HEK293T (cell line): ENCODE measurements at regions not wholly inside any gene's neighbourhood (a gene's known extent, or its start where the extent isn't known, plus 50 kb on each side); places are given as distances from the start of the nearest gene placed in this dataset.

Source experiments
- CTCF ChIA-PET: fragments of 350-600 bp; formaldehyde crosslinking; extraction: SDS; loops from one replicate; lab custom pipeline; 2021; ENCODE audit warnings: antibody characterized with exemption, inconsistent platforms; lab: Yijun Ruan, JAX
- POLR2A ChIA-PET: fragments of 350-600 bp; formaldehyde crosslinking; extraction: SDS; loops from one replicate; lab custom pipeline; 2020; ENCODE audit warnings: antibody characterized with exemption, inconsistent platforms; lab: Yijun Ruan, JAX
- DNase-seq: peaks from one replicate; pipeline ENCODE4 v3.0.0; 2012; ENCODE audit warnings: mixed read lengths; ENCODE audit errors: extremely low spot score
- ARNT ChIP-seq: fragments of 450-650 bp; IDR thresholded peaks from 2 replicates; pipeline ENCODE4 v1.6.1; 2017; ENCODE audit warnings: mild to moderate bottlenecking
- BHLHE40 ChIP-seq: fragments of 450-650 bp; IDR thresholded peaks from 2 replicates; pipeline ENCODE4 v1.6.1; 2016; ENCODE audit warnings: mild to moderate bottlenecking, moderate library complexity, borderline replicate concordance
- CTBP1 ChIP-seq: fragments of 450-650 bp; IDR thresholded peaks from 2 replicates; pipeline ENCODE4 v1.6.1; 2016; ENCODE audit warnings: borderline replicate concordance
- ELF4 ChIP-seq: fragments of 450-650 bp; IDR thresholded peaks from 2 replicates; pipeline ENCODE4 v1.6.1; 2017; ENCODE audit warnings: antibody characterized with exemption
- FOXA1 ChIP-seq: fragments of 450-650 bp; IDR thresholded peaks from 2 replicates; pipeline ENCODE4 v1.6.1; 2016; ENCODE audit warnings: mild to moderate bottlenecking
- FOXK2 ChIP-seq: fragments of 450-650 bp; IDR thresholded peaks from 2 replicates; pipeline ENCODE4 v1.6.1; 2016; ENCODE audit warnings: mild to moderate bottlenecking
- FOXM1 ChIP-seq: fragments of 450-650 bp; IDR thresholded peaks from 2 replicates; pipeline ENCODE4 v1.6.1; 2017; ENCODE audit warnings: mild to moderate bottlenecking, borderline replicate concordance
- HDGF ChIP-seq: fragments of 450-650 bp; IDR thresholded peaks from 2 replicates; pipeline ENCODE4 v1.6.1; 2017; ENCODE audit warnings: antibody characterized with exemption, borderline replicate concordance
- L3MBTL2 ChIP-seq: fragments of 450-650 bp; conservative IDR thresholded peaks from 2 replicates; pipeline ENCODE4 v1.6.1; 2016; ENCODE audit warnings: mild to moderate bottlenecking
- LEF1 ChIP-seq: fragments of 450-650 bp; IDR thresholded peaks from 2 replicates; pipeline ENCODE4 v1.6.1; 2017; ENCODE audit warnings: mild to moderate bottlenecking, borderline replicate concordance
- NFRKB ChIP-seq: fragments of 450-650 bp; IDR thresholded peaks from 2 replicates; pipeline ENCODE4 v1.6.1; 2016; ENCODE audit warnings: mild to moderate bottlenecking, moderate library complexity
- SP1 ChIP-seq: fragments of 450-650 bp; IDR thresholded peaks from 2 replicates; pipeline ENCODE4 v1.6.1; 2017
- SUZ12 ChIP-seq: fragments of 450-650 bp; IDR thresholded peaks from 2 replicates; pipeline ENCODE4 v1.6.1; 2016; ENCODE audit warnings: mild to moderate bottlenecking
- TARDBP ChIP-seq: fragments of 450-650 bp; IDR thresholded peaks from 2 replicates; pipeline ENCODE4 v1.6.1; 2016
- ZNF384 ChIP-seq: fragments of 450-650 bp; IDR thresholded peaks from 2 replicates; pipeline ENCODE4 v1.6.1; 2016
- TF ChIP-seq, protein P1 (sequence below): fragments of 450-650 bp; IDR thresholded peaks from 2 replicates; pipeline ENCODE4 v1.6.1; 2016

DNA sequence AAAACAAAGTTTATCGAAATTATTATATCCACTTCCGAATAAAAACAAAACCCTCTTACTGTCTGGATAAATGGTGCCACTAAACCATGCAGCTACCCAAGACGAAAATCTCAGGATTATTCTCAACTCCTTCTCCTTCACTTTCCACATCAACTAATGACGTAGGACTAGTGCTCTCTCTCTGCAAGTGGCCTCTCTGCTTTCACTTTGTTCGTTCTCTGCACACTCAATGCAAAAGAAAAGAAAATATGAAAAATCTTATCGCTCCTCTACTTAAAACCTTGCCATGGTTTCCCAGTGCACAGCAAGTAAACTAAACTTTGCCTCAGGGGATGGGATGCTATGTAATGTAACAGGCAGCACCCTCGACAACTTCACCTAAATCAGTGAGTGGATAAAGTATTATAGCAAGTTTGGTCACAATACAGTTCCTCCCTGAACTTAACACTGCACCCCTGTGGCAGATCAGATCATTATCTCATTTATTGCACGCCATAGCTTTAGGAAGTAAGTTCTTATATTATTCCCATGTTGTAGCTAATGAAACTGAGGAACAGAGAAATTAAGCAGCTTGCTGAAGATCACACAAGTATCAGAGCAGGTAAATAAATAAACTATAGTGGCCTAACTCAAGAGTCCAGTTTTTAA, 262.7 kb upstream of the GADL1 start:
- POLR2A ChIA-PET: no interaction called here
- CTCF ChIA-PET: no interaction called here
- no peak for DNase-seq
- TF ChIP-seq FOXA1 (no peak), ARNT (no peak)

DNA sequence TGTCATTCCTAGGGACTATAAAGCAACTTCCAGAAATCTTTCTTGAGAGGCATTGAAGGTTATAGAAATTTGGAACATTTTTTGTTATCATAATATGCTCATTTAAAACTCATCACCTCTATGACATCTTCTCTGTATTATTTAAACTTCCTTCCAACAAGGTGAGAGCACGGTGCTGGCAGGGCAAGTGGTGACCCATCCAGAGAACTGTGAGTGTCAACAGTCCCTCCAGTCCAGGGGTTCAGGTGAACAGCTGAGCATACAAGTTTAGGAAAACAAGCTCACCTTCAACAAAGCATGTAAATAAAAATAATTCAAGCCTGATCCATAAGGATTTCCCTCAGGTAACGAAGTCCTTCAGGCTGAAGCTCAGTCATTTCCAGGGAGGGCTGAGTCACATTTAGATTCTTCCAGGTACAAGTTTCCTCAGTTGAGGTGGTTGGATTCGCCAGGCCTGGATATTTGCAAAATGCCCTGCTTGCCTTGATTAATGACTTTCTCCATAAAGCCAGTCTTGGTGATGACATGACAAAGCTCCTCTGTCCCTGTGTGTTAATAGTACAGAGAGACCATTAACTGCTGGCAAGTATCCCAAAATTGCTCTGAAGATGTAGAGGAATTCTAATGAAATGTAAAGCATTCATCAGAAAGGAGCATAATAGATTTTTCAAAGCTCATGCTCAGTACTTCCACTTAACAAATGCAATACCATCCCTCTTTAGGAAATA, 263.6 kb upstream of the GADL1 start:
- TF ChIP-seq HDGF: no peak
- no peak for TF ChIP-seq FOXM1
- TF ChIP-seq SUZ12: no peak
- no peak for TF ChIP-seq NFRKB
- TF ChIP-seq, protein P1, sequence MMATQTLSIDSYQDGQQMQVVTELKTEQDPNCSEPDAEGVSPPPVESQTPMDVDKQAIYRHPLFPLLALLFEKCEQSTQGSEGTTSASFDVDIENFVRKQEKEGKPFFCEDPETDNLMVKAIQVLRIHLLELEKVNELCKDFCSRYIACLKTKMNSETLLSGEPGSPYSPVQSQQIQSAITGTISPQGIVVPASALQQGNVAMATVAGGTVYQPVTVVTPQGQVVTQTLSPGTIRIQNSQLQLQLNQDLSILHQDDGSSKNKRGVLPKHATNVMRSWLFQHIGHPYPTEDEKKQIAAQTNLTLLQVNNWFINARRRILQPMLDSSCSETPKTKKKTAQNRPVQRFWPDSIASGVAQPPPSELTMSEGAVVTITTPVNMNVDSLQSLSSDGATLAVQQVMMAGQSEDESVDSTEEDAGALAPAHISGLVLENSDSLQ: no peak
- no peak for TF ChIP-seq SP1
- TF ChIP-seq FOXK2: no peak
- no peak for TF ChIP-seq ZNF384
- TF ChIP-seq TARDBP: no peak
- no peak for TF ChIP-seq FOXA1
- no peak for TF ChIP-seq BHLHE40
- no peak for TF ChIP-seq ELF4
- TF ChIP-seq CTBP1: no peak
- no peak for TF ChIP-seq LEF1
- TF ChIP-seq L3MBTL2: no peak
- TF ChIP-seq ARNT: no peak
- no peak for DNase-seq
- ChIA-PET POLR2A (no interaction called here), CTCF (no interaction called here)

DNA sequence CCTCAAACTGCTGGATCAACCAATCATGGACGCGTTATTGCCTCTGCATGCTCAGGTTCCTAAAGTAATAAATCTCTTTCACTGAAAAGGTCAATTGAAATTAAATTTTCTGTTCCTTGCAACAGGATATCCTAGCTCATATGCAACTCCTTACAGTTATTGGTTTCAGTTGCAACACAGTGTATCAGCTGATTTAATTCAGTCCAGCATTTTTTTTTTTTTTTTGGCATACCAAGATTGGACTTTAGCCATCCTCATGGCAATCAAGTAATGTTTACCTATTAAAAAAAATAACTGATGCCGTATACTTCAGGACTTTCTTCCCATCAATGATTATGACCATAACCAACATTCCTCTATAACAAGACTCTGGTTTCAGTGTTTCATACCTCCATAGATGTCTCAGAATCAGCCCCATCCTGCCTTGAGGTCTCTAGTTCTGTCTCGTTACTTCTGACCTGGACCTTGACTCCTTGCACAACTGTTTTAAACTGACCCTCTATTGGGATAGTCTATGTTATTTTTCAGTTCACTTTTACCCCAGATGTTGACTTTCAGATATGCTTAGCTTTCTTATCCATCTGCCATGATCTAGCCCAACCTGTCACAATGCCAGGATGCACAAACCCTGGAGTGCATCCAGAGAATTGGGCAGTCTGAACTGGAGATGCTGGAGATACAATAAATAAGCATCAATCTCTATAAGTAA, 265.0 kb upstream of the GADL1 start:
- TF ChIP-seq ARNT (no peak), HDGF (no peak), BHLHE40 (no peak), SUZ12 (no peak), FOXM1 (no peak), ELF4 (no peak)
- TF ChIP-seq, protein P1: no peak
- DNase-seq: no peak
- ChIA-PET POLR2A (no interaction called here), CTCF (no interaction called here)

DNA sequence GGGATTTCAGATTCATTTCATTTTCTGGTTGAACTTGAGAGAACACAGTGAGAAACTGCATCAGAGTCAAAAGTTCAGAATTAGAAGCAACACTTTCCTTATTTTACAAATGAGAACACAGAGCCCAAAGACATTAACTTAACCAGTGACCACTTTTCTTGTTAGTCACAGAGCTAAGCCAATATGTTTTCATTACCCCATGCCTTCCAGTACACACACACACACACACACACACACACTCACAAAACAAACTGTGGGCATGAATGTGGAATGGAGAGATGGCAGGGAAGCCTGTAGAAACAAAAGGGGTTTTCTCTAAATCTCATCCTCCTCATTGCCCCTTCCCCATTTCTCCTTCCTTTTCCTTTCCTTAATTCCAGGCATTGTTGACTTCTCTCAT, 267.4 kb upstream of the GADL1 start:
- CTCF ChIA-PET: no interaction called here
- DNase-seq: no peak
- POLR2A ChIA-PET: no interaction called here
- no peak for TF ChIP-seq HDGF

DNA sequence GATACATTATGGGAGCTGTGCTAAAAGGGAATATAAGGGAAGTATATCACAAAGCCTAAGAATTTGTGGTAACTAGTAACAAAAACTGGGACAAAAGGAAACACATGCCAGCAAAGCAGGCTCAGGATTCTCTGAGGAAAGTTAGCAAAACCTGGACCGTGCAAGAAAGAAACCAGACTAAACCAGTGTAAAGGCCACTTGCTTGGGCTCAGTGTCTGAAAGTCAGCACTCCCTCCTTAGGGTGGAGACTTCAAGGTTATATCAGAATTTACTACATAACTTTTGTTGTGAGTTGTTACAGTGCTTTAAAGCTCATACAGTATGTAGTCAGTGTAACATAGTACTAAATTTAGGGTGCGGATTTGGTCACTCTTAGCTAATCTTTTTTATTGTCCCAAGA, 269.9 kb upstream of the GADL1 start:
- POLR2A ChIA-PET: no interaction called here
- CTCF ChIA-PET: no interaction called here
- TF ChIP-seq TARDBP (no peak), ELF4 (no peak), SUZ12 (no peak), LEF1 (no peak), HDGF (no peak), BHLHE40 (no peak), CTBP1 (no peak), NFRKB (no peak), ZNF384 (no peak), FOXA1 (no peak), FOXM1 (no peak), SP1 (no peak), ARNT (no peak), L3MBTL2 (no peak), FOXK2 (no peak)
- TF ChIP-seq, protein P1: no peak
- no peak for DNase-seq

DNA sequence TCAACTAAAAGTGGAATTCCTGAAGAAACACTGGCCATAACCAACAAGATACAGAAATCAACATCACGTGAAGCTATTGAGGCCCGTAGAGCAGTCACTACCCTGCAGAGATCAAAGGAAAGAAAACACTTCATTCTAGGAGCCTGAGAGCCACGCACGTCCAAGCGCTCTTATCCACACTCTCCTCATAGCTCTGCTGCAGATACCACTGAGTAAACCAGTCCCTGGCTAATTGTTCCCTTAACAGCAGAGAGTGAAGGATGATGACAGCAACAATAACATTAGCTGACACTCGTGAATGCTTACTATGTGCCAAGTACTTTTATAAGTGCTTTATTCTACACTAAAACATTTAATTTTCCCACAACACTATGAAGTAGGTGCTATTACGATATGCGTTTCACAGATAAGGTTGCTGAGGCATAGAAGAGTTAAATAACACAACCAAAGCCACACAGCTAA, 271.0 kb upstream of the GADL1 start:
- CTCF ChIA-PET: no interaction called here
- no peak for TF ChIP-seq FOXM1
- no peak for TF ChIP-seq NFRKB
- no peak for TF ChIP-seq SUZ12
- TF ChIP-seq ZNF384: no peak
- TF ChIP-seq LEF1: no peak
- TF ChIP-seq SP1: no peak
- no peak for TF ChIP-seq TARDBP
- no peak for TF ChIP-seq ARNT
- no peak for TF ChIP-seq FOXA1
- TF ChIP-seq ELF4: no peak
- TF ChIP-seq, protein P1: no peak
- no peak for TF ChIP-seq FOXK2
- TF ChIP-seq HDGF: no peak
- no peak for TF ChIP-seq L3MBTL2
- no peak for TF ChIP-seq CTBP1
- POLR2A ChIA-PET: no interaction called here
- peak; percentile 20 for DNase-seq
